GM19238 (cell line): ENCODE measurements at regions not wholly inside any gene's neighbourhood (a gene's known extent, or its start where the extent isn't known, plus 50 kb on each side); places are given as distances from the start of the nearest gene placed in this dataset.

Experiments
- DNase-seq: peaks from one replicate; pipeline ENCODE4 v3.0.0; 2011; ENCODE audit warnings: low spot score; ENCODE audit not compliant: insufficient read length

GRCh38 chr4:38310446-38311043, 350.3 kb downstream of the PTTG2 start:
- DNase-seq = peak; percentile 54

GRCh38 chr4:38311495-38312126, 351.4 kb downstream of the PTTG2 start:
- no peak for DNase-seq

- DNase-seq = no peak
Measured at GRCh38 chr4:38313175-38313574, 350.8 kb upstream of the KLF3 start.

GRCh38 chr4:38313999-38314561, 349.9 kb upstream of the KLF3 start:
- no peak for DNase-seq

GRCh38 chr4:38314663-38315062, 349.3 kb upstream of the KLF3 start:
- no peak for DNase-seq

DNA sequence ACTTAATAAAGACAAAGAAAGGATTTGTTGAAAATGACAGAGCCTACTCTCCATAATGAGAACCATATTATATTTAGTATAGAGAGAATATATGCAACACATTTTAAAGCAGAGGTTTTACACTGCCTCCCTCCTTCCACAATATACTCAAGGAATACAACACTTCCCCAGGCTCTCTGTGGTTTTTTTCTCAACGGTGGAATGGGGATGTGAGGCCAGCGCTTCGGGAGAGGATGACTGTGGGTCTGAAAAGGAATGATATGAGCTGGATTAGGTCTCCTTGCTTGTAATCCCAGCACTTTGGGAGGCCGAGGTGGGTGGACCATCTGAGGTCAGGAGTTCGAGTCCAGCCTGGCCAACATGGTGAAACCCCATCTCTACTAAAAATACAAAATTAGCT, 348.7 kb upstream of the KLF3 start:
- no peak for DNase-seq

DNA sequence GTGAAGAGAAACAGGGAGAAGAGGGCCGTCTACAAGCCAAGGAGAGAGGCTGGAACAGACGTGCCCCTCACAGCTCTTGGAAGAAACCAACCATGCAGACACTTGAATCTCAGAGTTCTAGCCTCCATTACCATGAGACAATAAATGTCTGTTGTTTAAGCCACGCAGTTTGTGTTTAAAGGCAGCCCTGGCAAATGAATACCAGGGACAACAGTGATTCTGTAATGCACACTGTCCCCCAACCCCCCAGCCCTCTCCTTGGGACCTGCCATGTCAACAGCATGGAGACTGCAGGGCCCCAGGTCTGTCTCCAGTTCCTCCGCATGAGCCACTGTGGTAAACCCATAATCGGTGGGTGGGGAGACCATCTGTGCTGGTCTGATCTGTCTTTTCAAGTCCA, 348.0 kb upstream of the KLF3 start:
- no peak for DNase-seq

DNA sequence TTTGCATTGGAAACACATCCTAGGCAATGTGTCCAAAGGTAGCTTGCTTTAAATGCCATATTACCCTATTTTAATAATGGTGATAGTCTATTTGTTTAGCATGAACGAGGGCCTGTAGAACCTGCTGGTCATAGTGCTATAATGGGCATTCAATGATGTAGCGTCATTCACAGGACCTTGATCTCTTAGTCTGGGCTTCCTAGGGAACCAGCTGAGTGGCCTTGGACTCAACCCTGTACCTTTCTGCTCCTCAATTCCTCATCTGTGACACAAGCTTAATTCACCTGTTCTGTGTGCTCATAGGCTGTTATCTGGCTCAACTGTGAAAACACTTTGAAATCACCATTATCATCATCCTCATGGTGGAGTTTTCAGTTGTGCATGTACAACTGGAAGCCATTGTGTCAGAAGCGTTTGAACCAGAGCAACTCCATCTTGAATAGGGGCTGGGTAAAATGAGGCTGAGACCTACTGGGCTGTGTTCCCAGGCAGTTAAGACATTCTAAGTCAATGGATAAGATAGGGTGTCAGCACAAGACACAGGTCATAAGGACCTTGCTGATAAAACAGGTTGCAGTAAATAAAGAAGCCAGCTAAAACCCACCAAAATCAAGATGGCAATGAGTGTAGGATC, 346.8 kb upstream of the KLF3 start:
- DNase-seq = no peak

DNA sequence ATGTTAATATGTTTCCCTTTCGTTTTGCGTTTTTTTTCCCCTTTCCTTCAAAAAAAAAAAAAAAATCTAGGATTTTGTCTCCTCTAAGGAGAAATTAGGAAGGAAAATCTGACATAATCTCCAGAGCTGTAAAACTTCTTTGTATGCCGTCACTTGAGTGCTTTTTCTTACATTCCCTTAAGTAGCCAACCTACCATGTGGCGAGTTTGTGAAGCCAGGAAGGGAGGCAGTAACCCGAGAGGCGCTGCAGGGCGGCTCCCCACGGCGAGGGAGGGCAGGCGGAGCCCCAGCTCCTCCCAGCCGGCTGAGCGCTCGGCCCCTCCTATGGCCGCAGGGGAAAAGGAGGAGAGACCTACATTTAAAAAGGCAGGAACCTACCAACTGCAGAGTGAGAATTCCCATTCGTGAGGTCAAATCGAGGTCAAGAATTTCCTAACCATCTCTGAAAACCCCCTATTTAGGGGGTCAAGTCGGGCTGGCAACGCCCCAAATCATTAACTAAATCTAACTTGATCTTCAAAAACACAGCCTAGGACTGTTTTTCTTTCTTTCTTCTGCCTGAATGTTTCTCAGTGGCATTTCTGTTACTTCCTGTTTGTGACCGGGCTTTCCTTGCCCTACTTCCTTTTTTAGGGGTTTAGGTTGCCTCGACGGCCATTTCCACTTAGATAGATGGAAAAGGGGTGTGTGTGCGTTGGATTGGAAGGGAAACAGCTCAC, 345.1 kb upstream of the KLF3 start:
- peak; percentile 87 for DNase-seq

DNA sequence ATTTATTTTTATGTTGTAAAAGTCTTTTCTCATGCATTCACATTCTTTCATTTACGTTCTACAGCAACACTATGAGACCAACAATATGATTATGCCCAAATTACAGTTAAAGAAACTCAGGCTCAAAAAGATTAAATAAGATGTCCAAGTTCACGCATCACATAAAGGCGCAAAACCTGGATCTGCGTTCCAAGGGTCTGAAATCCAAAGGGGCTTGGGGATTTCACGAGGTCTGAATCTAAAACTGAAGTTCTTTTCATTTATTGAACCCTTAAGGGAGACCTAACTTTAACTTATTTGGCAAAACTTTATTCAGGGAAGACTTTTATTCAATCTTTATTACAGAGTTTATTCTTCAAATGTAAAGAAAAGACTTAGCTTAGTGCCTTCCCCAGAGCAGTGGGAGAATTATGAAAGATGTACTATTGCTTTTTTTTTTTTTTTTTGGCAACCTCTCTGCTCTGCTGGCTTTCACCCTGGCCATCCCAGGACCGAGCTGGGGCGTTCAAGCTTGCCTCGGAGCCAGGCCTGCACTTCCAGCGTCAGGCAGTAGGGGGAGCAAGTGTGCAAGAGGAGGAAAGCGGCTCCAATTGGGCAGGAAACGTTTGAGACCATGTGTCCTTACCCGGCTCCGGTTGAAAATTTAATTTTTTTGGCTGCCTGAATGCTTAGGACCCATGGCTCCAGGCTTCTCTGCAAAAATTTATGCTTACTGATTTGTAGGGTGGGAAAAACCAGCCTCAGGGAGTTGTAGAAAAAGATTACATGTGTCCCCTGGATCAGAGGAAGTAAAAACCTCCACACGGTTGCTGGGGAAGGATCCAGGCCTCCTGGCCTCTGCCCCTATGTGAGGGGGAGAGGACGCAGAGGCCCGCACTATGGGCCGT, 344.3 kb upstream of the KLF3 start:
- DNase-seq = peak; percentile 77

DNA sequence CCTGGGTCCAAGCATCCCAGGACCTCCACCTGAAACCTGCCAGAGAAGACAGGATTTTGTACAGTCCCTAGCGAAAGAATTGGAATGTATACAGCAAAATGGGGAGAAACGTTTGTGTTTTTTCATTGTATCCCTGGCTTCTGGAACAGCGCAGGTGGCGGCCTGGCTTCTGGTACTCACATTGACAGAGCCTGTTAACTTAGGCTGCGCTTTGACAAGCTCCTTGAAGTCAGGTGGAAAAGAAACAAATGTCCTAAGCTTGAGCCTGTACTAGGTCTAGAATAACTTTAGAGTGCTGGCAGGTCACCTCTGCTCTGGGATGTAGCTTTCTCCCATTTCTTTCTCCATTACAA, 343.7 kb upstream of the KLF3 start:
- DNase-seq = no peak

DNA sequence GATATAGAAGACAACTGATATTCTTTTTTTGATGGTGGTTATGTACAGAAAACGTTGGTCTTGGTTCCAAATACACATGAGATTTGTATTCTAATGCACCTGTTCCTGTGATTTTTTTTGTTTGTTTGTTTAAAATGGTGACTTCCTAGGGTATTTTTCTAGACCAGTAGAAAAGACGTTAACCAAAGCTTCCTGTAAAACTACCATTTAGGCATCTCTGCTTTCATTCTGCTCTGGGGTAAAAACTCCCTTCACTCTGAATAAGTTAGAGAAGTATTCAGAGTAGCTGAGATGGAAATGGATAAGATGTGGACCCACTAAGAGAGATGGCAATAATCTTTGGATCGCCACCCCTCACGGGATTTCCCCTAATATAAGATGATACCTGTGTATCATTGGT, 343.2 kb upstream of the KLF3 start:
- no peak for DNase-seq

DNA sequence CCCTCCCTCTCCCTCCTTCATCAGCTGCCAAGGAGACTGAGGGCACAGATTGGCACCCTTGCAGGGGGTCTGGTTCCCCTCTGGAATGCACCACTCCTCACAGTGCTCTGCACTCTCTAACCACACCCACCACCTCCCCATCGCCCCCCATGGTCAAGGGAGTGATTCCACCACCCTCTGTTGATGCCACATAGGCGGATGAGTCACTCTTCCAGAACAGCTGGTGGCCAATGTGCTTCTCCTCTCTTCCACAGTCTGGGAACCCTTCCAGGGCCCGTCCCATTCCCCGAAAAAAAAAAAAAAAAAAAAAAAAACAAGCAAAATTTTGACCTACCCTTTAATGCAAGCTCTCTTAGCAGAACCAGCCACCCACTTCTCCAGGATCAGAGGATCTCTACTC, 341.3 kb upstream of the KLF3 start:
- DNase-seq = no peak

GRCh38 chr4:38323141-38323641, 340.8 kb upstream of the KLF3 start:
- no peak for DNase-seq

DNA sequence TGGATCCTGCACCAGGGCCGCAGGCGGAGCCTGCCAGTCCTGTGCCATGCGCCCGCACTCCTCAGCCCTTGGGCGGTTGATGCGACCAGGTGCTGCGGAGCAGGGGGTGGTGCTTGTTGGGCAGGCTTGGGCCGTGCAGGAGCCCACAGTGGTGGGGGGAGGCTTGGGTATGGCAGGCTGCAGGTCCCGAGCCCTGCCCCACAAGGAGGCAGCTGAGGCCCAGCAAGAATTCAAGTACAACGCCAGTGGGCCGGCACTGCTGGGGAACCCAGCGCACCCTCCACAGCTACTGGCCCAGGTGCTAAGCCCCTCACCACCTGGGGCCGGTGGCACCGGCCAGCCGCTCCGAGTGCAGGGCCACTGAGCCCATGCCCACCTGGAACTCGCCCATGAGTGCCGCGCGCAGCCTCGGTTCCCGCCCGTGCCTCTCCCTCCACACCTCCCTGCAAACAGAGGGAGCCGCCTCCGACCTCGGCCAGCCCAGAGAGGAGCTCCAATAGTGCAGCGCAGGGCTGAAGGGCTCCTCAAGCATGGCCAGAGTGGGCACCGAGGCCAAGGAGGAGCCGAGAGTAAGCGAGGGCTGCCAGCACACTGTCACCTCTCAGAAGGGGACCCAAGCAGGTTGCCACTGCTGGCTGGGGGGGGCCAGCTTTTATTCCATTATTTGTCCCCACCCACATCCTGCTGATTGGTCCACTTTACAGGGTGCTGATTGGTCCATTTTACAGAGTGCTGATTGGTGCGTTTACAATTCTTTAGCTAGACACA, 339.0 kb upstream of the KLF3 start:
- no peak for DNase-seq

GRCh38 chr4:38325629-38325913, 338.4 kb upstream of the KLF3 start:
- no peak for DNase-seq

GRCh38 chr4:38326499-38326898, 337.5 kb upstream of the KLF3 start:
- DNase-seq = no peak

DNA sequence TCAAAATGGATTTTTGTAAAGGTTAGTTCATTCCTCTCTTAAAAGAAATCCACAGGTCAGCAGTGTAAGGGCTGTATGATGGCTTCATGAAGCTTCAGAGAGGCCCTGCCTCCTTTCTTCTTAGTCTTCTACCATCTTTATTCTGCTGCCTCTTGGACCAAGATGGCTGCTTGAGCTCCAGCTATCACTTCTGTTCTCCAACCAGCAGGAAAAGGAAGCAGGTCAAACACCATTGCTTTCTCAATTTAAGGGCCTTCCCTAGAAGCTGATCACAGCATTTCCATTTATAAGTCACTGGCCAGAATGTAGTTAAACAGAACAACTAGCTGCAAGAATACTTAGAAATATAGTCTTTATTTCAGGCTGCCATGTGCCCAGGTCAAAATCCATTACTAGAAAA, 336.8 kb upstream of the KLF3 start:
- DNase-seq = no peak

- no peak for DNase-seq
Measured at GRCh38 chr4:38328989-38329729, 334.8 kb upstream of the KLF3 start.

GRCh38 chr4:38330321-38330720, 333.7 kb upstream of the KLF3 start:
- DNase-seq = no peak
